Iris pigment epithelial cell (primary cell): ENCODE measurements at regions not wholly inside any gene's neighbourhood (a gene's known extent, or its start where the extent isn't known, plus 50 kb on each side); places are given as distances from the start of the nearest gene placed in this dataset.
A peak's percentile ranks its signal among the peaks of the same experiment; 100 is the strongest.

ENCODE experiments used
- DNase-seq: peaks from one replicate; pipeline ENCODE4 v3.0.0-alpha.2; 2011; ENCODE audit warnings: low read depth

GRCh38 chr2:133667085-133667484, 98.8 kb upstream of the NCKAP5 start:
- DNase-seq, result peak; percentile 85

- no peak for DNase-seq
Observed at GRCh38 chr2:133667968-133668367, 99.7 kb upstream of the NCKAP5 start.

- DNase-seq, result no peak
Observed at GRCh38 chr2:133668547-133668946, 100.3 kb upstream of the NCKAP5 start.

- no peak for DNase-seq
Observed at GRCh38 chr2:133673305-133673905, 105.1 kb upstream of the NCKAP5 start.

- DNase-seq, result no peak
Observed at GRCh38 chr2:133674066-133674432, 105.8 kb upstream of the NCKAP5 start.

GRCh38 chr2:133674433-133675331, 106.4 kb upstream of the NCKAP5 start:
- DNase-seq, result peak; percentile 90

GRCh38 chr2:133676392-133677130, 108.3 kb upstream of the NCKAP5 start:
- DNase-seq, result peak; percentile 49

- DNase-seq, result no peak
Observed at GRCh38 chr2:133680343-133681049, 112.2 kb upstream of the NCKAP5 start.

GRCh38 chr2:133682347-133682746, 114.1 kb upstream of the NCKAP5 start:
- DNase-seq, result no peak

- no peak for DNase-seq
Observed at GRCh38 chr2:133682906-133683305, 114.6 kb upstream of the NCKAP5 start.

- DNase-seq, result no peak
Observed at GRCh38 chr2:133685636-133686215, 117.5 kb upstream of the NCKAP5 start.

- DNase-seq, result no peak
Observed at GRCh38 chr2:133690780-133691179, 122.5 kb upstream of the NCKAP5 start.

- no peak for DNase-seq
Observed at GRCh38 chr2:133691336-133691735, 123.1 kb upstream of the NCKAP5 start.

- no peak for DNase-seq
Observed at GRCh38 chr2:133705287-133705686, 137.0 kb upstream of the NCKAP5 start.

- DNase-seq, result peak; percentile 39
Observed at GRCh38 chr2:133710613-133711012, 142.3 kb upstream of the NCKAP5 start.

- DNase-seq, result no peak
Observed at GRCh38 chr2:133711201-133711600, 142.9 kb upstream of the NCKAP5 start.

GRCh38 chr2:133711806-133712205, 143.5 kb upstream of the NCKAP5 start:
- no peak for DNase-seq

GRCh38 chr2:133712369-133712768, 144.1 kb upstream of the NCKAP5 start:
- no peak for DNase-seq

GRCh38 chr2:133713049-133713580, 144.9 kb upstream of the NCKAP5 start:
- no peak for DNase-seq

- DNase-seq, result no peak
Observed at GRCh38 chr2:133716166-133716565, 147.9 kb upstream of the NCKAP5 start.

GRCh38 chr2:133717497-133717896, 149.2 kb upstream of the NCKAP5 start:
- peak; percentile 42 for DNase-seq
